PC-3 (cell line): ENCODE measurements at regions not wholly inside any gene's neighbourhood (a gene's known extent, or its start where the extent isn't known, plus 50 kb on each side); places are given as distances from the start of the nearest gene placed in this dataset.

Experiments used
- ATAC-seq: fragments of 200-7000 bp; cut with Tn5 transposase; 2 replicates; pipeline ENCODE4 v1.9.1; 2020; ENCODE audit warnings: mild to moderate bottlenecking, moderate library complexity
- BruUV-seq: library from RNA; stranded (reverse); fragments of 400-500 nt; replicated peaks from 2 replicates; lab custom pipeline; 2021; lab: Mats Ljungman, UMichigan
- CTCF ChIA-PET: fragments of 300-600 bp; sonication (Branson Sonifier 250); formaldehyde crosslinking; loops from one replicate; lab custom pipeline; 2022; ENCODE audit warnings: antibody characterized with exemption; lab: Charles Lee
- POLR2A ChIA-PET: fragments of 300-600 bp; sonication (Branson Sonifier 250); formaldehyde crosslinking; loops from one replicate; lab custom pipeline; 2022; ENCODE audit warnings: antibody characterized with exemption; ENCODE audit not compliant: unreplicated experiment; lab: Charles Lee
- DNase-seq: peaks from one replicate; pipeline ENCODE4 v3.0.0-alpha.2; 2015
- H2AFZ ChIP-seq: fragments of 300-600 bp; sonication (generic); 2 replicates; pipeline ENCODE4 v1.6.0; 2016; ENCODE audit warnings: antibody characterized with exemption, low read length
- H3F3A ChIP-seq: fragments of 300-600 bp; sonication (generic); one replicate; pipeline ENCODE4 v1.6.0; 2017; ENCODE audit warnings: antibody characterized with exemption, low read length, control low read depth, mild to moderate bottlenecking; ENCODE audit not compliant: unreplicated experiment
- H3K27ac ChIP-seq: fragments of 300-600 bp; sonication (generic); 2 replicates; pipeline ENCODE4 v1.5.1; 2016; ENCODE audit warnings: mild to moderate bottlenecking, low read length
- H3K27me3 ChIP-seq: fragments of 300-600 bp; sonication (generic); 2 replicates; pipeline ENCODE4 v1.6.1; 2016; ENCODE audit warnings: low read length, mixed read lengths
- H3K36me3 ChIP-seq: fragments of 300-600 bp; sonication (generic); 2 replicates; pipeline ENCODE4 v1.6.1; 2016; ENCODE audit warnings: low read depth, mixed run types, low read length, mixed read lengths
- H3K4me1 ChIP-seq: fragments of 300-600 bp; sonication (generic); 2 replicates; pipeline ENCODE4 v1.5.1; 2016; ENCODE audit warnings: low read length; ENCODE audit not compliant: insufficient read depth
- H3K4me2 ChIP-seq: fragments of 300-600 bp; sonication (generic); 2 replicates; pipeline ENCODE4 v1.6.0; 2016; ENCODE audit warnings: low read length
- H3K4me3 ChIP-seq: fragments of 300-600 bp; sonication (generic); 2 replicates; pipeline ENCODE4 v1.5.1; 2016; ENCODE audit warnings: mild to moderate bottlenecking, low read length, mixed read lengths
- H3K79me2 ChIP-seq: fragments of 300-600 bp; sonication (generic); 2 replicates; pipeline ENCODE4 v1.6.1; 2017; ENCODE audit warnings: low read length, mixed read lengths
- H3K9ac ChIP-seq: fragments of 300-600 bp; sonication (generic); 2 replicates; pipeline ENCODE4 v1.6.0; 2016; ENCODE audit warnings: mild to moderate bottlenecking, low read length
- H3K9me2 ChIP-seq: fragments of 300-600 bp; sonication (generic); replicated peaks from 2 replicates; pipeline ENCODE4 v1.6.1; 2016; ENCODE audit warnings: mixed run types, low read length, mixed read lengths
- H3K9me3 ChIP-seq: fragments of 300-600 bp; sonication (generic); 2 replicates; pipeline ENCODE4 v1.6.1; 2016; ENCODE audit warnings: low read length, mixed read lengths
- H4K20me1 ChIP-seq: fragments of 300-600 bp; sonication (generic); 2 replicates; pipeline ENCODE4 v1.6.1; 2016; ENCODE audit warnings: low read length, mixed read lengths
- EZH2 ChIP-seq: fragments of 300-600 bp; sonication (generic); IDR thresholded peaks from one replicate; pipeline ENCODE4 v1.6.1; 2017; ENCODE audit warnings: antibody characterized with exemption, mild to moderate bottlenecking, low read length; ENCODE audit not compliant: unreplicated experiment
- EZH2phosphoT487 ChIP-seq: fragments of 300-600 bp; sonication (generic); IDR thresholded peaks from 2 replicates; pipeline ENCODE4 v1.6.1; 2018; ENCODE audit warnings: mild to moderate bottlenecking, antibody characterized with exemption, low read length, borderline replicate concordance
- intact Hi-C: fragments of 100-400 bp; cut with micrococcal nuclease; formaldehyde crosslinking; loops from 2 replicates; pipeline ENCODE4 v1.9.0; 2023
- TF ChIP-seq, protein P1 (sequence below): fragments of 300-600 bp; sonication (generic); conservative IDR thresholded peaks from 2 replicates; pipeline ENCODE4 v1.5.1; 2017; ENCODE audit warnings: antibody characterized with exemption, low read depth, mild to moderate bottlenecking, low read length

DNA sequence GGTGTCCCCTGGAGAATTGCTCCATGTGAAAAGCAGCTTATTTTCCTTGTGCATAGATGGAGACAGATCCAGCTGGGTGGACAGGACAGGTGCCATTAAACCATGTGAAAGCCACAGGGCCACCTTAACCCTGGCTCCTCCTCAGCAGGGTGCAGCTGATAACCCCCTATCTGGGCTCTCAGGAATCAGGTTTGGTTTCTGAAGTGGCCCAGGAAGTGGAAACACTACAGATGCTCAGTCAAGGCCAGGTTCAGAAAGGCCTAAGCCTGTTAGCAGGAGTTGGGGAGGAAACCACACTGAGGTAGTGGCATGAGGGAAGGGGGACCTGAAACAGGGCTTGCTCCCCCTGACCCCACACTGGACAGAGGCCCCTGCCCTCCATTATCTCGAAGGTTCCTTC is 217.0 kb downstream of the SPP2 start:
- no peak overlapping the region for H3K27ac ChIP-seq

DNA sequence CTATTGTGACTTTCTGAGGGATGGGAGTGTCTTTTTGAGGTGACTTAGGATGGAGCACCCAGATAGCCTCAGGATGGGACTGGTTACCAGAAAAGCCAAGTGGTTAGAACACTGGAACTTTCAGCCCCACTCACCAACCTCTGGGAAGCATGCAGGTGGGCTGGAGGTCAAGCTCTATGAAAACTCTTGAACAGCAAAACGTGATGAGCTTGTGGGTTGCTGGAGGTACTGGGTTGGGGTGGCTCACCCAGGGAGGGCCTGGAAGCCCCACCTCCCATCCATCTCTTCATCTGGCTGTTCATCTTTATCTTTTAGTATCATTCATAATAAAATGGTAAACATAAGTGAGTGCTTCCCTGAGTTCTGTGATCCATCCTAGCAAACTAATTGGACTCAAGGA is 216.4 kb downstream of the SPP2 start:
- BruUV-seq = no TSS peak
- Histone ChIP-seq H3K27me3 (no peaks in the 10 kb centered on the region), H3K27ac (no peak overlapping the region), H3F3A (no peaks in the 10 kb centered on the region), H3K4me2 (no peak overlapping the region), H3K4me1 (peaks cover 9% of the 10 kb centered on the region), H3K4me3 (no peak overlapping the region), H2AFZ (no peak overlapping the region), H3K36me3 (no peaks in the 10 kb centered on the region), H3K9ac (no peak overlapping the region), H3K9me2 (no peaks in the 10 kb centered on the region), H3K9me3 (no peaks in the 10 kb centered on the region), H3K79me2 (no peaks in the 10 kb centered on the region), H4K20me1 (no peaks in the 10 kb centered on the region)
- TF ChIP-seq EZH2 = no peak
- TF ChIP-seq, protein P1, sequence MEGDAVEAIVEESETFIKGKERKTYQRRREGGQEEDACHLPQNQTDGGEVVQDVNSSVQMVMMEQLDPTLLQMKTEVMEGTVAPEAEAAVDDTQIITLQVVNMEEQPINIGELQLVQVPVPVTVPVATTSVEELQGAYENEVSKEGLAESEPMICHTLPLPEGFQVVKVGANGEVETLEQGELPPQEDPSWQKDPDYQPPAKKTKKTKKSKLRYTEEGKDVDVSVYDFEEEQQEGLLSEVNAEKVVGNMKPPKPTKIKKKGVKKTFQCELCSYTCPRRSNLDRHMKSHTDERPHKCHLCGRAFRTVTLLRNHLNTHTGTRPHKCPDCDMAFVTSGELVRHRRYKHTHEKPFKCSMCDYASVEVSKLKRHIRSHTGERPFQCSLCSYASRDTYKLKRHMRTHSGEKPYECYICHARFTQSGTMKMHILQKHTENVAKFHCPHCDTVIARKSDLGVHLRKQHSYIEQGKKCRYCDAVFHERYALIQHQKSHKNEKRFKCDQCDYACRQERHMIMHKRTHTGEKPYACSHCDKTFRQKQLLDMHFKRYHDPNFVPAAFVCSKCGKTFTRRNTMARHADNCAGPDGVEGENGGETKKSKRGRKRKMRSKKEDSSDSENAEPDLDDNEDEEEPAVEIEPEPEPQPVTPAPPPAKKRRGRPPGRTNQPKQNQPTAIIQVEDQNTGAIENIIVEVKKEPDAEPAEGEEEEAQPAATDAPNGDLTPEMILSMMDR = no peak
- no peak for TF ChIP-seq EZH2phosphoT487
- CTCF ChIA-PET = no interaction called here
- intact Hi-C loops = no loop called here
- POLR2A ChIA-PET = no interaction called here
- no peak for DNase-seq
- no peak for ATAC-seq

More for the DNA sequence above, 217.0 kb downstream of the SPP2 start:
- ATAC-seq = no peak
- no peak for TF ChIP-seq EZH2phosphoT487
- no peak for TF ChIP-seq EZH2
- TF ChIP-seq, protein P1 = no peak
- intact Hi-C loops = no loop called here
- ChIA-PET CTCF (no interaction called here), POLR2A (no interaction called here)
- H3K27me3 ChIP-seq = no peaks in the 10 kb centered on the region
- H3K4me3 ChIP-seq = no peak overlapping the region
- H4K20me1 ChIP-seq = no peaks in the 10 kb centered on the region
- no peak overlapping the region for H3K9ac ChIP-seq
- H3K9me3 ChIP-seq = no peaks in the 10 kb centered on the region
- no TSS peak for BruUV-seq
- peaks cover 9% of the 10 kb centered on the region for H3K4me1 ChIP-seq
- H3F3A ChIP-seq = no peaks in the 10 kb centered on the region
- H2AFZ ChIP-seq = no peak overlapping the region
- no peaks in the 10 kb centered on the region for H3K79me2 ChIP-seq
- H3K9me2 ChIP-seq = no peaks in the 10 kb centered on the region
- no peaks in the 10 kb centered on the region for H3K36me3 ChIP-seq
- no peak for DNase-seq
- no peak overlapping the region for H3K4me2 ChIP-seq

DNA sequence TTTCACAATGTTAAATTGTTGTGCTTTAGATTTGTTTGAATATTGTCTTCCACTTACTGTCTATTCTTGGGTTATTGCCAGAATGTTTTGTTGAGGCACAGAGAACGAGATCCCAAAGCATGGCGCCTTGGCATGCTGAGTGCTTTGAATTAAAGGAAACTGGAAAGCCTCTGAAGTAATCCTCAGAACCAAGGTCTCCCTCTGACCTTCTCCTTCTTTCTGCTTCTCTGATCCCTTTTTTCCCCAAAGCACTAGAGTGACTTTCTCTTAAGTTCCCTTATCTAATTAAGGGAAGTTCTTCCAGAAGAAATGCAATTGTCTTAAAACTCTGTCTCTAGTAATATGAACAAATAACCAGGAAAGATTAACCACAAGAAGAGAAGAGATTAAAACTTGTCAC is 214.7 kb downstream of the SPP2 start:
- no TSS peak for BruUV-seq
- no peak overlapping the region for H3K4me3 ChIP-seq
- H3K9me3 ChIP-seq = no peaks in the 10 kb centered on the region
- no peak overlapping the region for H2AFZ ChIP-seq
- no peaks in the 10 kb centered on the region for H3K79me2 ChIP-seq
- H3K27ac ChIP-seq = no peak overlapping the region
- peaks cover 9% of the 10 kb centered on the region for H3K4me1 ChIP-seq
- no peak for TF ChIP-seq EZH2phosphoT487
- no peak for TF ChIP-seq EZH2
- TF ChIP-seq, protein P1 = no peak
- H3K36me3 ChIP-seq = no peaks in the 10 kb centered on the region
- POLR2A ChIA-PET = no interaction called here
- no peaks in the 10 kb centered on the region for H3K27me3 ChIP-seq
- ATAC-seq (no peak), DNase-seq (no peak)
- no peaks in the 10 kb centered on the region for H3K9me2 ChIP-seq
- no peak overlapping the region for H3K9ac ChIP-seq
- CTCF ChIA-PET = no interaction called here
- H4K20me1 ChIP-seq = no peaks in the 10 kb centered on the region
- intact Hi-C loops = no loop called here
- no peak overlapping the region for H3K4me2 ChIP-seq
- no peaks in the 10 kb centered on the region for H3F3A ChIP-seq
